ENCODE measurements at regions not wholly inside any gene's neighbourhood (a gene's known extent, or its start where the extent isn't known, plus 50 kb on each side); places are given as distances from the start of the nearest gene placed in this dataset.

GRCh38 chr11:109814824-109815223, 278.4 kb upstream of the ZC3H12C start:
- no peak for DNase-seq
- 38 to 40% methylated on average over 2 of the region's 2 CpGs for WGBS, 2 donors (ENCODE audit: low coverage in 1 of 2)
- H3K27ac ChIP-seq: no peak overlapping the region
- no peak overlapping the region for H3K4me3 ChIP-seq
- in situ Hi-C loops (cut with MboI; ENCODE audit: low pct_ligation_motif_present in 1 of 4, low pct_unique_long_range_greater_than_20kb in 1 of 4, low sequenced_read_pairs in 3 of 4) (no loop called here), intact Hi-C loops (cut with DNase I; ENCODE audit: low total_unique reads) (no loop called here)
- H3K36me3 ChIP-seq: no peaks in the 10 kb centered on the region
- no peaks in the 10 kb centered on the region for H3K9me3 ChIP-seq
- no peaks in the 10 kb centered on the region for H3K4me1 ChIP-seq
- no peak for TF ChIP-seq CTCF (IDR thresholded peaks at IDR 0.05)
- no peaks in the 10 kb centered on the region for H3K27me3 ChIP-seq

- no peak overlapping the region for H3K4me3 ChIP-seq
- DNase-seq: no peak
- 72 to 73% methylated on average over 2 to 4 of the region's 4 CpGs for WGBS, 2 donors (ENCODE audit: low coverage in 1 of 2)
- H3K9me3 ChIP-seq: no peaks in the 10 kb centered on the region
- intact Hi-C loops (cut with DNase I; ENCODE audit: low total_unique reads): no loop called here
- no peak overlapping the region for H3K27ac ChIP-seq
- H3K27me3 ChIP-seq: no peaks in the 10 kb centered on the region
- TF ChIP-seq POLR2A (IDR thresholded peaks at IDR 0.05) (no peak), CTCF (IDR thresholded peaks at IDR 0.05) (no peak), POLR2AphosphoS5 (IDR thresholded peaks at IDR 0.05) (no peak), EP300 (IDR thresholded peaks at IDR 0.05; ENCODE audit: low read depth) (no peak)
- in situ Hi-C loops (cut with MboI; ENCODE audit: low pct_ligation_motif_present in 1 of 4, low pct_unique_long_range_greater_than_20kb in 1 of 4, low sequenced_read_pairs in 3 of 4): no loop called here
- no peaks in the 10 kb centered on the region for H3K4me1 ChIP-seq
- H3K36me3 ChIP-seq: no peaks in the 10 kb centered on the region
Measured at GRCh38 chr11:109815500-109816150, 277.6 kb upstream of the ZC3H12C start.

GRCh38 chr11:109818290-109818689, 274.9 kb upstream of the ZC3H12C start:
- Histone ChIP-seq H3K4me3 (no peak overlapping the region), H3K27ac (no peak overlapping the region), H3K4me1 (no peaks in the 10 kb centered on the region), H3K9me3 (no peaks in the 10 kb centered on the region), H3K36me3 (no peaks in the 10 kb centered on the region), H3K27me3 (no peaks in the 10 kb centered on the region)
- intact Hi-C loops (cut with DNase I; ENCODE audit: low total_unique reads): no loop called here
- TF ChIP-seq EP300 (IDR thresholded peaks at IDR 0.05; ENCODE audit: low read depth) (no peak), CTCF (IDR thresholded peaks at IDR 0.05) (no peak), POLR2AphosphoS5 (IDR thresholded peaks at IDR 0.05) (no peak), POLR2A (IDR thresholded peaks at IDR 0.05) (no peak)
- 60 to 61% methylated on average over 6 to 10 of the region's 10 CpGs for WGBS, 2 donors (ENCODE audit: low coverage in 1 of 2)
- no peak for DNase-seq
- in situ Hi-C loops (cut with MboI; ENCODE audit: low pct_ligation_motif_present in 1 of 4, low pct_unique_long_range_greater_than_20kb in 1 of 4, low sequenced_read_pairs in 3 of 4): no loop called here

GRCh38 chr11:109819410-109819809, 273.8 kb upstream of the ZC3H12C start:
- no peak for DNase-seq
- no peak overlapping the region for H3K4me3 ChIP-seq
- no peaks in the 10 kb centered on the region for H3K36me3 ChIP-seq
- 0 to 32% methylated on average over 1 to 3 of the region's 3 CpGs for WGBS, 2 donors (ENCODE audit: low coverage in 1 of 2)
- no peaks in the 10 kb centered on the region for H3K27me3 ChIP-seq
- H3K9me3 ChIP-seq: no peaks in the 10 kb centered on the region
- intact Hi-C loops (cut with DNase I; ENCODE audit: low total_unique reads) (no loop called here), in situ Hi-C loops (cut with MboI; ENCODE audit: low pct_ligation_motif_present in 1 of 4, low pct_unique_long_range_greater_than_20kb in 1 of 4, low sequenced_read_pairs in 3 of 4) (no loop called here)
- TF ChIP-seq EP300 (IDR thresholded peaks at IDR 0.05; ENCODE audit: low read depth): no peak
- TF ChIP-seq POLR2AphosphoS5 (IDR thresholded peaks at IDR 0.05): no peak
- TF ChIP-seq CTCF (IDR thresholded peaks at IDR 0.05): no peak
- no peaks in the 10 kb centered on the region for H3K4me1 ChIP-seq
- no peak overlapping the region for H3K27ac ChIP-seq
